GM12865 (cell line): ENCODE measurements at regions not wholly inside any gene's neighbourhood (a gene's known extent, or its start where the extent isn't known, plus 50 kb on each side); places are given as distances from the start of the nearest gene placed in this dataset.

Experiments
- DNase-seq: peaks from one replicate; pipeline ENCODE4 v3.0.0; 2010; ENCODE audit warnings: low read depth
- H3K4me3 ChIP-seq: 2 replicates; pipeline ENCODE4 v1.5.1; 2011; ENCODE audit warnings: mild to moderate bottlenecking, low read depth, low read length, control low read depth
- CTCF ChIP-seq: IDR thresholded peaks from 2 replicates; pipeline ENCODE4 v1.5.1; 2011; ENCODE audit warnings: low read length, control low read depth, low read depth, inconsistent platforms; ENCODE audit not compliant: insufficient read depth; ENCODE audit errors: missing control alignments

- DNase-seq, result no peak
- H3K4me3 ChIP-seq, result no peak overlapping the region
- TF ChIP-seq CTCF, result no peak
Observed at GRCh38 chr4:124863040-124863545, 150.6 kb upstream of the ANKRD50 start.

GRCh38 chr4:124862261-124862660 is 149.7 kb upstream of the ANKRD50 start:
- no peak for DNase-seq
- no peak overlapping the region for H3K4me3 ChIP-seq
- TF ChIP-seq CTCF, result no peak

GRCh38 chr4:124861761-124862160 is 149.2 kb upstream of the ANKRD50 start:
- TF ChIP-seq CTCF, result no peak
- DNase-seq, result no peak
- H3K4me3 ChIP-seq, result no peak overlapping the region

GRCh38 chr4:124854968-124855367 is 142.4 kb upstream of the ANKRD50 start:
- DNase-seq, result peak; percentile 14
- no peak for TF ChIP-seq CTCF

GRCh38 chr4:124851741-124852140 is 139.2 kb upstream of the ANKRD50 start:
- no peak overlapping the region for H3K4me3 ChIP-seq
- DNase-seq, result no peak
- no peak for TF ChIP-seq CTCF

More at GRCh38 chr4:124854968-124855367, 142.4 kb upstream of the ANKRD50 start:
- H3K4me3 ChIP-seq, result no peak overlapping the region

- TF ChIP-seq CTCF, result no peak
- no peak for DNase-seq
- H3K4me3 ChIP-seq, result no peak overlapping the region
Observed at GRCh38 chr4:124846306-124846705, 133.8 kb upstream of the ANKRD50 start.

GRCh38 chr4:124839786-124840390 is 127.4 kb upstream of the ANKRD50 start:
- no peak overlapping the region for H3K4me3 ChIP-seq
- TF ChIP-seq CTCF, result no peak
- DNase-seq, result no peak
